HCT116 (cell line): ENCODE measurements at regions not wholly inside any gene's neighbourhood (a gene's known extent, or its start where the extent isn't known, plus 50 kb on each side); places are given as distances from the start of the nearest gene placed in this dataset.

Experiments
- ATAC-seq: fragments of 200-7000 bp; cut with Tn5 transposase; 2 replicates; pipeline ENCODE4 v1.9.1; 2020; ENCODE audit warnings: mild to moderate bottlenecking, moderate library complexity
- BruUV-seq: library from RNA; stranded (reverse); fragments of 400-500 nt; replicated peaks from 2 replicates; lab custom pipeline; 2021; lab: Mats Ljungman, UMichigan
- CTCF ChIA-PET: fragments of 300-600 bp; sonication (Branson Sonifier 250); formaldehyde crosslinking; loops from one replicate; lab custom pipeline; 2021; ENCODE audit warnings: antibody characterized with exemption; lab: Charles Lee
- POLR2A ChIA-PET: fragments of 300-600, 350-600 bp; sonication (Branson Sonifier 250); formaldehyde crosslinking; loops from one replicate; lab custom pipeline; 2021; ENCODE audit warnings: antibody characterized with exemption; lab: Charles Lee
- RAD21 ChIA-PET, 2 experiments: fragments of 300-600 bp; sonication (Branson Sonifier 250); formaldehyde crosslinking; loops; one replicate each; lab custom pipeline; 2023; ENCODE audit warnings: low total read pairs in 2 of 2; ENCODE audit not compliant: uncharacterized antibody in 2 of 2, unreplicated experiment in 2 of 2, low non-redundant PET in 1 of 2; lab: Charles Lee
- DNase-seq: peaks from one replicate; pipeline ENCODE4 v3.0.0-alpha.2; 2010; ENCODE audit warnings: low read depth, low spot score
- H2AFZ ChIP-seq: fragments of 200-600 bp; shearing (Covaris generic), sonication (generic); 2 replicates; pipeline ENCODE4 v1.6.1; 2017; ENCODE audit warnings: low read depth, mixed run types, mixed read lengths, antibody characterized with exemption, low read length; ENCODE audit not compliant: poor library complexity, severe bottlenecking
- H3K27ac ChIP-seq: 2 replicates; pipeline ENCODE4 v1.5.1; 2012; ENCODE audit warnings: low read depth, low read length
- H3K27me3 ChIP-seq: fragments of 200-600 bp; sonication (generic); 2 replicates; pipeline ENCODE4 v1.6.1; 2016; ENCODE audit warnings: mixed run types, low read length, mixed read lengths; ENCODE audit not compliant: insufficient read depth
- H3K36me3 ChIP-seq, 2 experiments: fragments of 200-500 bp in 1 of 2; fragments of 200-600 bp in 1 of 2; sonication (Bioruptor generic) in 1 of 2; sonication (generic) in 1 of 2; 2 replicates each; pipeline versions ENCODE4 v1.5.1 to v1.6.1; 2014 to 2016; ENCODE audit warnings: low read length in 2 of 2, inconsistent platforms in 1 of 2, mixed read lengths in 1 of 2, mixed run types in 1 of 2; ENCODE audit not compliant: insufficient read depth in 2 of 2, control insufficient read depth in 1 of 2
- H3K4me1 ChIP-seq, 2 experiments: fragments of 200-600 bp in 1 of 2; sonication (generic) in 1 of 2; 2 replicates each; pipeline versions ENCODE4 v1.5.1 to v1.6.1; 2012 to 2017; ENCODE audit warnings: low read length in 2 of 2, inconsistent platforms in 1 of 2, mild to moderate bottlenecking in 1 of 2, mixed read lengths in 1 of 2, mixed run types in 1 of 2, moderate library complexity in 1 of 2; ENCODE audit not compliant: insufficient read depth in 2 of 2, control insufficient read depth in 1 of 2
- H3K4me2 ChIP-seq: fragments of 200-600 bp; sonication (generic); 2 replicates; pipeline ENCODE4 v1.6.1; 2017; ENCODE audit warnings: mixed run types, low read length, mixed read lengths
- H3K4me3 ChIP-seq, 2 experiments: fragments of 200-600 bp in 1 of 2; sonication (generic) in 1 of 2; replicated peaks in 1 of 2; 2 replicates each; pipeline ENCODE4 v1.5.1; 2011 to 2016; ENCODE audit warnings: low read length in 2 of 2, control low read depth in 1 of 2, low read depth in 1 of 2, mild to moderate bottlenecking in 1 of 2, mixed read lengths in 1 of 2, mixed run types in 1 of 2
- H3K79me2 ChIP-seq: fragments of 200-600 bp; sonication (generic); 2 replicates; pipeline ENCODE4 v1.6.1; 2017; ENCODE audit warnings: mild to moderate bottlenecking, mixed run types, low read length, moderate library complexity, mixed read lengths; ENCODE audit not compliant: insufficient read depth
- H3K9ac ChIP-seq: fragments of 200-600 bp; sonication (generic); 2 replicates; pipeline ENCODE4 v1.6.1; 2016; ENCODE audit warnings: low read length, mixed read lengths
- H3K9me2 ChIP-seq: fragments of 200-600 bp; sonication (generic), shearing (Covaris generic); 2 replicates; pipeline ENCODE4 v1.6.1; 2017; ENCODE audit warnings: mixed run types, mild to moderate bottlenecking, moderate library complexity; ENCODE audit not compliant: insufficient read depth
- H3K9me3 ChIP-seq, 2 experiments: fragments of 200-500 bp in 1 of 2; fragments of 200-600 bp in 1 of 2; sonication (Bioruptor generic) in 1 of 2; sonication (generic) in 1 of 2; 2 replicates each; pipeline ENCODE4 v1.6.1; 2014 to 2017; ENCODE audit warnings: low read length in 2 of 2, mixed read lengths in 2 of 2, inconsistent platforms in 1 of 2, low read depth in 1 of 2, mild to moderate bottlenecking in 1 of 2, mixed run types in 1 of 2, moderate library complexity in 1 of 2; ENCODE audit not compliant: control insufficient read depth in 1 of 2, insufficient read depth in 1 of 2
- H4K20me1 ChIP-seq: fragments of 200-600 bp; sonication (generic), shearing (Covaris generic); 2 replicates; pipeline ENCODE4 v1.6.1; 2017; ENCODE audit warnings: mixed run types, mild to moderate bottlenecking, moderate library complexity; ENCODE audit not compliant: insufficient read depth
- ATF3 ChIP-seq: IDR thresholded peaks from 2 replicates; pipeline ENCODE4 v1.6.1; 2012
- CBX3 ChIP-seq: IDR thresholded peaks from 2 replicates; pipeline ENCODE4 v1.6.1; 2012; ENCODE audit warnings: low read depth
- ELF1 ChIP-seq: IDR thresholded peaks from 2 replicates; pipeline ENCODE4 v1.6.1; 2012; ENCODE audit warnings: low read depth, borderline replicate concordance
- EZH2 ChIP-seq: fragments of 200-600 bp; sonication (generic); IDR thresholded peaks from 2 replicates; pipeline ENCODE4 v1.6.1; 2017; ENCODE audit warnings: antibody characterized with exemption, mixed run types
- EZH2phosphoT487 ChIP-seq: fragments of 200-600 bp; IDR thresholded peaks from 2 replicates; pipeline ENCODE4 v1.6.1; 2018; ENCODE audit warnings: antibody characterized with exemption, borderline replicate concordance
- JUND ChIP-seq: IDR thresholded peaks from 2 replicates; pipeline ENCODE4 v1.6.1; 2012
- POLR2A ChIP-seq: IDR thresholded peaks from 2 replicates; pipeline ENCODE4 v1.7.0; 2011; ENCODE audit warnings: borderline replicate concordance; ENCODE audit not compliant: insufficient read depth, insufficient read length; ENCODE audit errors: extremely low read depth
- RAD21 ChIP-seq: IDR thresholded peaks from 2 replicates; pipeline ENCODE4 v1.6.1; 2012; ENCODE audit warnings: low read depth, mild to moderate bottlenecking
- SIN3A ChIP-seq: IDR thresholded peaks from 2 replicates; pipeline ENCODE4 v1.6.1; 2012; ENCODE audit warnings: low read depth
- SRF ChIP-seq: IDR thresholded peaks from 2 replicates; pipeline ENCODE4 v1.6.1; 2012; ENCODE audit warnings: low read depth
- YY1 ChIP-seq: IDR thresholded peaks from 2 replicates; pipeline ENCODE4 v1.6.1; 2011; ENCODE audit warnings: low read length, low read depth, moderate library complexity, mild to moderate bottlenecking; ENCODE audit not compliant: insufficient replicate concordance; ENCODE audit errors: extremely low read depth
- ZNF274 ChIP-seq: fragments of 200-500 bp; sonication (Bioruptor generic); IDR thresholded peaks from 2 replicates; pipeline ENCODE4 v1.6.1; 2014; ENCODE audit warnings: mild to moderate bottlenecking, low read depth, low read length, inconsistent platforms
- intact Hi-C: fragments of 100-400 bp; cut with micrococcal nuclease; formaldehyde crosslinking; loops from 2 replicates; pipeline ENCODE4 v1.10.0; 2022
- TF ChIP-seq, protein P1 (sequence below): IDR thresholded peaks from 2 replicates; pipeline ENCODE4 v1.6.1; 2011; ENCODE audit warnings: mild to moderate bottlenecking, low read length, moderate library complexity; ENCODE audit not compliant: insufficient replicate concordance; ENCODE audit errors: extremely low read depth
- TF ChIP-seq, protein P2 (sequence below): IDR thresholded peaks from 2 replicates; pipeline ENCODE4 v1.6.1; 2012
- TF ChIP-seq, protein P3 (sequence below): IDR thresholded peaks from 2 replicates; pipeline ENCODE4 v1.6.1; 2012; ENCODE audit warnings: low read depth

GRCh38 chr2:187079901-187080300 lies 230.9 kb upstream of the ZSWIM2 start:
- H3K9ac ChIP-seq = no peak overlapping the region
- POLR2A ChIA-PET = no interaction called here
- TF ChIP-seq CBX3 (no peak), ATF3 (no peak), EZH2 (no peak), EZH2phosphoT487 (no peak), SIN3A (no peak), ELF1 (no peak)
- TF ChIP-seq, protein P1, sequence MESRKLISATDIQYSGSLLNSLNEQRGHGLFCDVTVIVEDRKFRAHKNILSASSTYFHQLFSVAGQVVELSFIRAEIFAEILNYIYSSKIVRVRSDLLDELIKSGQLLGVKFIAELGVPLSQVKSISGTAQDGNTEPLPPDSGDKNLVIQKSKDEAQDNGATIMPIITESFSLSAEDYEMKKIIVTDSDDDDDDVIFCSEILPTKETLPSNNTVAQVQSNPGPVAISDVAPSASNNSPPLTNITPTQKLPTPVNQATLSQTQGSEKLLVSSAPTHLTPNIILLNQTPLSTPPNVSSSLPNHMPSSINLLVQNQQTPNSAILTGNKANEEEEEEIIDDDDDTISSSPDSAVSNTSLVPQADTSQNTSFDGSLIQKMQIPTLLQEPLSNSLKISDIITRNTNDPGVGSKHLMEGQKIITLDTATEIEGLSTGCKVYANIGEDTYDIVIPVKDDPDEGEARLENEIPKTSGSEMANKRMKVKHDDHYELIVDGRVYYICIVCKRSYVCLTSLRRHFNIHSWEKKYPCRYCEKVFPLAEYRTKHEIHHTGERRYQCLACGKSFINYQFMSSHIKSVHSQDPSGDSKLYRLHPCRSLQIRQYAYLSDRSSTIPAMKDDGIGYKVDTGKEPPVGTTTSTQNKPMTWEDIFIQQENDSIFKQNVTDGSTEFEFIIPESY = no peak
- TF ChIP-seq, protein P2, sequence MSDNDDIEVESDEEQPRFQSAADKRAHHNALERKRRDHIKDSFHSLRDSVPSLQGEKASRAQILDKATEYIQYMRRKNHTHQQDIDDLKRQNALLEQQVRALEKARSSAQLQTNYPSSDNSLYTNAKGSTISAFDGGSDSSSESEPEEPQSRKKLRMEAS = no peak
- TF ChIP-seq, all 23 proteins: peak for 0
- CTCF ChIA-PET = no interaction called here
- no peaks in the 10 kb centered on the region for H3K79me2 ChIP-seq
- no peaks in the 10 kb centered on the region for H3K9me3 ChIP-seq
- H3K4me3 ChIP-seq = no peak overlapping the region
- no peak overlapping the region for H3K4me2 ChIP-seq
- ATAC-seq (no peak), DNase-seq (no peak)
- no peaks in the 10 kb centered on the region for H3K36me3 ChIP-seq
- BruUV-seq = no TSS peak
- no peaks in the 10 kb centered on the region for H3K4me1 ChIP-seq
- no peaks in the 10 kb centered on the region for H4K20me1 ChIP-seq
- no peaks in the 10 kb centered on the region for H3K27me3 ChIP-seq
- RAD21 ChIA-PET = no interaction called here
- H2AFZ ChIP-seq = no peak overlapping the region
- no peak overlapping the region for H3K27ac ChIP-seq
- no peaks in the 10 kb centered on the region for H3K9me2 ChIP-seq
- intact Hi-C loops = no loop called here

DNA sequence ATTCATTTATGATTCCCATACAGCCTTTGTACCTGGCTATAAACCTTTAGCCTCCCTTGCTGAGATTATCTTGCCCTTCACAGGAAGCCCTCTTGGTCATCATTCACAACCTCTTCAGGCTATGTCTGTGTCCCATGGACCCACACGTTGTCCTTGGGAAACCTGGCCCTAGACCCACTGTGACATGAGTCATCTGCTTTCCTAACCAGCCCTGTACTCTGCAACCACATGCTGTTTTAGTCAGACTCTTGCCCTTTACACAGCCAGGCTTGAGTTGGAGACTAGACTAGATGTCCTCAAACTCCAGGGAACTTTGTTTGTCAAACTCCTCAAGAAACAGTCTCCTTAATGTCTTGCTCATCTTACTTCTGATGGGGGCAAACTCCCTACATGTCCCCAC lies 229.3 kb upstream of the ZSWIM2 start:
- intact Hi-C loops = no loop called here
- Histone ChIP-seq H3K4me2 (no peak overlapping the region), H3K27me3 (no peaks in the 10 kb centered on the region), H4K20me1 (no peaks in the 10 kb centered on the region), H3K36me3 (no peaks in the 10 kb centered on the region), H3K4me3 (no peak overlapping the region), H3K27ac (no peak overlapping the region), H3K79me2 (no peaks in the 10 kb centered on the region), H3K4me1 (no peaks in the 10 kb centered on the region), H3K9ac (no peak overlapping the region), H3K9me2 (no peaks in the 10 kb centered on the region), H2AFZ (no peak overlapping the region), H3K9me3 (no peaks in the 10 kb centered on the region)
- ATAC-seq = no peak
- ChIA-PET RAD21 (no interaction called here), POLR2A (no interaction called here), CTCF (no interaction called here)
- no TSS peak for BruUV-seq
- DNase-seq = no peak
- TF ChIP-seq ATF3 = no peak
- no peak for TF ChIP-seq SIN3A
- no peak for TF ChIP-seq EZH2phosphoT487
- TF ChIP-seq, protein P2 = no peak
- TF ChIP-seq SRF = no peak
- TF ChIP-seq, protein P3, sequence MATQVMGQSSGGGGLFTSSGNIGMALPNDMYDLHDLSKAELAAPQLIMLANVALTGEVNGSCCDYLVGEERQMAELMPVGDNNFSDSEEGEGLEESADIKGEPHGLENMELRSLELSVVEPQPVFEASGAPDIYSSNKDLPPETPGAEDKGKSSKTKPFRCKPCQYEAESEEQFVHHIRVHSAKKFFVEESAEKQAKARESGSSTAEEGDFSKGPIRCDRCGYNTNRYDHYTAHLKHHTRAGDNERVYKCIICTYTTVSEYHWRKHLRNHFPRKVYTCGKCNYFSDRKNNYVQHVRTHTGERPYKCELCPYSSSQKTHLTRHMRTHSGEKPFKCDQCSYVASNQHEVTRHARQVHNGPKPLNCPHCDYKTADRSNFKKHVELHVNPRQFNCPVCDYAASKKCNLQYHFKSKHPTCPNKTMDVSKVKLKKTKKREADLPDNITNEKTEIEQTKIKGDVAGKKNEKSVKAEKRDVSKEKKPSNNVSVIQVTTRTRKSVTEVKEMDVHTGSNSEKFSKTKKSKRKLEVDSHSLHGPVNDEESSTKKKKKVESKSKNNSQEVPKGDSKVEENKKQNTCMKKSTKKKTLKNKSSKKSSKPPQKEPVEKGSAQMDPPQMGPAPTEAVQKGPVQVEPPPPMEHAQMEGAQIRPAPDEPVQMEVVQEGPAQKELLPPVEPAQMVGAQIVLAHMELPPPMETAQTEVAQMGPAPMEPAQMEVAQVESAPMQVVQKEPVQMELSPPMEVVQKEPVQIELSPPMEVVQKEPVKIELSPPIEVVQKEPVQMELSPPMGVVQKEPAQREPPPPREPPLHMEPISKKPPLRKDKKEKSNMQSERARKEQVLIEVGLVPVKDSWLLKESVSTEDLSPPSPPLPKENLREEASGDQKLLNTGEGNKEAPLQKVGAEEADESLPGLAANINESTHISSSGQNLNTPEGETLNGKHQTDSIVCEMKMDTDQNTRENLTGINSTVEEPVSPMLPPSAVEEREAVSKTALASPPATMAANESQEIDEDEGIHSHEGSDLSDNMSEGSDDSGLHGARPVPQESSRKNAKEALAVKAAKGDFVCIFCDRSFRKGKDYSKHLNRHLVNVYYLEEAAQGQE = no peak
- TF ChIP-seq YY1 = no peak
- no peak for TF ChIP-seq RAD21
- TF ChIP-seq JUND = no peak
- TF ChIP-seq ZNF274 = no peak
- TF ChIP-seq POLR2A = no peak
